H1 (cell line): ENCODE measurements at regions not wholly inside any gene's neighbourhood (a gene's known extent, or its start where the extent isn't known, plus 50 kb on each side); places are given as distances from the start of the nearest gene placed in this dataset.

ENCODE experiments used
- CTCF ChIA-PET: fragments of 300-600 bp; sonication (Branson Sonifier 250); formaldehyde crosslinking; loops from one replicate; lab custom pipeline; 2021; ENCODE audit not compliant: partially characterized antibody; lab: Charles Lee
- POLR2A ChIA-PET: fragments of 300-600 bp; sonication (Branson Sonifier 250); formaldehyde crosslinking; loops from one replicate; lab custom pipeline; 2021; ENCODE audit warnings: inconsistent platforms; ENCODE audit not compliant: partially characterized antibody; lab: Charles Lee
- DNase-seq, 2 experiments: peaks; one replicate each; pipeline versions ENCODE4 v3.0.0 to v3.0.0-alpha.2; 2010 to 2022; ENCODE audit warnings: low spot score in 2 of 2, low read depth in 1 of 2, mixed read lengths in 1 of 2
- FAIRE-seq: peaks from 2 replicates; lab custom pipeline; 2011; peaks lifted over from hg19 to GRCh38; lab: Jason Lieb, UNC
- H2AFZ ChIP-seq: 2 replicates; pipeline ENCODE4 v1.8.1; 2012; ENCODE audit warnings: low read length, inconsistent platforms
- H2AK5ac ChIP-seq: 2 replicates; pipeline ENCODE4 v1.6.1; 2013; ENCODE audit warnings: low read depth, low read length
- H2BK120ac ChIP-seq: replicated peaks from 2 replicates; pipeline ENCODE3; 2013; ENCODE audit warnings: low read depth, low read length, inconsistent platforms
- H2BK12ac ChIP-seq: 2 replicates; pipeline ENCODE4 v1.6.1; 2013; ENCODE audit warnings: low read depth, low read length
- H2BK15ac ChIP-seq: 2 replicates; pipeline ENCODE4 v1.6.1; 2013; ENCODE audit warnings: low read length
- H2BK20ac ChIP-seq: 2 replicates; pipeline ENCODE4 v1.6.1; 2013; ENCODE audit warnings: low read length
- H2BK5ac ChIP-seq: 2 replicates; pipeline ENCODE4 v1.6.1; 2013; ENCODE audit warnings: low read depth, low read length
- H3K14ac ChIP-seq: 2 replicates; pipeline ENCODE4 v1.6.1; 2013; ENCODE audit warnings: inconsistent platforms; ENCODE audit not compliant: insufficient read length
- H3K18ac ChIP-seq: 2 replicates; pipeline ENCODE4 v1.6.1; 2013; ENCODE audit warnings: low read length; ENCODE audit errors: extremely low read depth
- H3K23ac ChIP-seq: 2 replicates; pipeline ENCODE4 v1.6.1; 2013; ENCODE audit warnings: inconsistent platforms; ENCODE audit not compliant: insufficient read length
- H3K23me2 ChIP-seq: 2 replicates; pipeline ENCODE4 v1.6.1; 2013; ENCODE audit warnings: low read depth, low read length
- H3K27ac ChIP-seq: 2 replicates; pipeline ENCODE4 v1.6.1; 2011; ENCODE audit warnings: low read depth, low read length, inconsistent platforms
- H3K27me3 ChIP-seq, 4 experiments: replicated peaks in 1 of 4; 1 replicate in 1 of 4; 2 replicates in 3 of 4; pipeline versions ENCODE4 v1.6.1 to v1.8.1; 2011 to 2013; ENCODE audit warnings: low read length in 3 of 4, mild to moderate bottlenecking in 3 of 4, inconsistent platforms in 2 of 4, mixed read lengths in 2 of 4, moderate library complexity in 1 of 4; ENCODE audit not compliant: control insufficient read depth in 3 of 4, insufficient read depth in 3 of 4; ENCODE audit errors: extremely low read depth in 1 of 4
- H3K36me3 ChIP-seq, 4 experiments: 2 replicates each; pipeline versions ENCODE4 v1.6.1 to v1.8.1; 2011 to 2013; ENCODE audit warnings: mild to moderate bottlenecking in 4 of 4, low read length in 3 of 4, moderate library complexity in 2 of 4, control low read depth in 1 of 4, inconsistent platforms in 1 of 4; ENCODE audit not compliant: insufficient read depth in 4 of 4, control insufficient read depth in 2 of 4
- H3K4ac ChIP-seq: replicated peaks from 2 replicates; pipeline ENCODE3; 2013; ENCODE audit warnings: low read length, low read depth, mixed read lengths, inconsistent platforms; ENCODE audit not compliant: insufficient read length
- H3K4me1 ChIP-seq, 4 experiments: replicated peaks in 1 of 4; 1 replicate in 1 of 4; 2 replicates in 3 of 4; pipeline versions ENCODE4 v1.6.1 to v1.8.1; 2011 to 2013; ENCODE audit warnings: low read length in 3 of 4, inconsistent platforms in 2 of 4, mixed read lengths in 1 of 4; ENCODE audit not compliant: insufficient read depth in 4 of 4, control insufficient read depth in 3 of 4
- H3K4me2 ChIP-seq, 2 experiments: 2 replicates each; pipeline versions ENCODE4 v1.6.1 to v1.8.1; 2011 to 2013; ENCODE audit warnings: low read depth in 2 of 2, low read length in 2 of 2, control low read depth in 1 of 2, inconsistent platforms in 1 of 2, mild to moderate bottlenecking in 1 of 2; ENCODE audit not compliant: insufficient read depth in 1 of 2
- H3K4me3 ChIP-seq, 4 experiments: fragments of 200-600, 300-600 bp in 1 of 4; sonication (generic), shearing (Covaris generic), sonication (Bioruptor Twin) in 1 of 4; 2 replicates each; pipeline versions ENCODE4 v1.5.1 to v1.8.1; 2011 to 2016; ENCODE audit warnings: low read length in 4 of 4, low read depth in 3 of 4, control low read depth in 2 of 4, inconsistent platforms in 2 of 4, mild to moderate bottlenecking in 2 of 4, mixed read lengths in 1 of 4, moderate library complexity in 1 of 4; ENCODE audit not compliant: insufficient read depth in 2 of 4; ENCODE audit errors: extremely low read depth in 1 of 4
- H3K56ac ChIP-seq: replicated peaks from 2 replicates; pipeline ENCODE3; 2013; ENCODE audit warnings: low read depth, mild to moderate bottlenecking, mixed read lengths, low read length, inconsistent platforms; ENCODE audit not compliant: insufficient read length
- H3K79me1 ChIP-seq: 2 replicates; pipeline ENCODE4 v1.6.1; 2013; ENCODE audit warnings: low read depth, low read length, control low read depth
- H3K79me2 ChIP-seq, 2 experiments: 2 replicates each; pipeline versions ENCODE4 v1.6.1 to v1.8.1; 2012 to 2013; ENCODE audit warnings: low read length in 2 of 2, mild to moderate bottlenecking in 2 of 2, inconsistent platforms in 1 of 2; ENCODE audit not compliant: insufficient read depth in 2 of 2, control insufficient read depth in 1 of 2
- H3K9ac ChIP-seq, 4 experiments: replicated peaks in 1 of 4; 1 replicate in 1 of 4; 2 replicates in 3 of 4; pipeline versions ENCODE4 v1.6.1 to v1.8.1; 2011 to 2013; ENCODE audit warnings: low read depth in 3 of 4, low read length in 3 of 4, control low read depth in 2 of 4, mild to moderate bottlenecking in 2 of 4, moderate library complexity in 2 of 4, inconsistent platforms in 1 of 4; ENCODE audit errors: extremely low read depth in 1 of 4
- H3K9me3 ChIP-seq, 2 experiments: 2 replicates each; pipeline versions ENCODE4 v1.6.1 to v1.8.1; 2012 to 2013; ENCODE audit warnings: mild to moderate bottlenecking in 2 of 2, moderate library complexity in 2 of 2, control low read depth in 1 of 2, inconsistent platforms in 1 of 2, low read depth in 1 of 2, low read length in 1 of 2, mixed read lengths in 1 of 2; ENCODE audit not compliant: insufficient read depth in 2 of 2
- H4K20me1 ChIP-seq, 2 experiments: replicated peaks in 1 of 2; 2 replicates each; pipeline versions ENCODE3 to v1.8.1; 2011 to 2013; ENCODE audit warnings: inconsistent platforms in 2 of 2, low read length in 2 of 2, mild to moderate bottlenecking in 1 of 2; ENCODE audit not compliant: insufficient read depth in 2 of 2, control insufficient read depth in 1 of 2
- H4K5ac ChIP-seq: 2 replicates; pipeline ENCODE4 v1.6.1; 2013; ENCODE audit warnings: low read length, low read depth, mixed read lengths, inconsistent platforms; ENCODE audit not compliant: insufficient read length
- H4K8ac ChIP-seq: 2 replicates; pipeline ENCODE4 v1.8.0; 2013; ENCODE audit warnings: mild to moderate bottlenecking, moderate library complexity, low read length, inconsistent platforms; ENCODE audit not compliant: insufficient read depth; ENCODE audit errors: extremely low read depth
- H4K91ac ChIP-seq: replicated peaks from 2 replicates; pipeline ENCODE3; 2013; ENCODE audit warnings: low read length, mixed read lengths, inconsistent platforms; ENCODE audit not compliant: insufficient read length
- EGR1 ChIP-seq: IDR thresholded peaks from 2 replicates; pipeline ENCODE4 v1.6.1; 2011; ENCODE audit warnings: low read depth, low read length, borderline replicate concordance
- ZNF274 ChIP-seq: IDR thresholded peaks from 2 replicates; pipeline ENCODE4 v1.7.0; 2012; ENCODE audit warnings: low read length, borderline replicate concordance; ENCODE audit errors: extremely low read depth
- WGBS, 2 experiments: shearing (Covaris generic) in 1 of 2; methylation state at CpG; one replicate each; pipeline versions ENCODE4 v1.1.6 to v1.1.7; 2013 to 2015; ENCODE audit warnings: low lambda C conversion rate in 2 of 2, mixed read lengths in 2 of 2, inconsistent platforms in 1 of 2, low coverage in 1 of 2, missing lambda C conversion rate in 1 of 2; ENCODE audit not compliant: insufficient replicate concordance in 2 of 2, insufficient coverage in 1 of 2, insufficient read length in 1 of 2; ENCODE audit errors: extremely low coverage in 1 of 2, missing lambda C conversion rate in 1 of 2; 5-methylcytosine and 5-hydroxymethylcytosine counted together
- TF ChIP-seq, protein P1 (sequence below): IDR thresholded peaks from 2 replicates; pipeline ENCODE4 v1.6.1; 2012; ENCODE audit warnings: inconsistent platforms

DNA sequence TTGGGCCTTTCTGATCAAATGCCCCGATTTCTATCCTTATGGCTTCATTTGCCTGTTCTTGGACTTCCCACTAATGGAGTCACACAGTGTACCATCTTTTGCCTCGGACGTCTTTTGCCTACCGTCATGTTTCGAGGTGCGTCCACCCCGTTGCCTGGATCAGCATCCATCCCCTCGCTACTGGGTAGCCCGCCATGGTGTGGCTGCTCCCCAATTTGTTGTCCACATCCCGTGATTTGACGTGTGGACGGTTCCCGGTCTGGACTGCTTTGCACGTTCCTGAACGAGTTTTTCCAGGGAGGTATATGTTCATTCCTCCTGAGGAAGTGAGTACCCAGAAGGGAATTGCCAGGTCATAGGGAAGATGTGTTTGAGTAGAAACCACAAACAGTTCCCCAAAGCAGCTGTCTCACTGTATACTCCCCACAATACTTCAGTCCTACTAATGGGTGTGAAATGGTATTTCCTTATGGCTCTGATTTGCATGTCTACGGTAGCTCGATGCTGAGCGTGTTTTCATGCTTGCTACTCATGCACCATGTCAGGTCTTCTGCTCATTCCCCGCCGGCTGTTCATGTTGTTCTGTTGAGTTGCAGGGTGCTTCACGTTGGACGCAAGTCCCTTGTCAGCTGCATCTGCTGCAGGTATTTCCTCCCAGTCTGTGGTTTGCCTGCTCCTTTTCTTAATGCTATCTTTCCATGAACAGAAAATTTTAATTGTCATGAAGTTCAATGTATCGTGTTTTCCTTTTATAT lies 86.8 kb upstream of the AFDN start:
- H4K5ac ChIP-seq, result no peak overlapping the region
- DNase-seq, result no peak
- H3K4me3 ChIP-seq, result no peak overlapping the region
- H2BK5ac ChIP-seq, result no peak overlapping the region
- H3K4me2 ChIP-seq, result no peak overlapping the region
- POLR2A ChIA-PET, result no interaction called here
- TF ChIP-seq ZNF274 (no peak), EGR1 (no peak)
- TF ChIP-seq, protein P1, sequence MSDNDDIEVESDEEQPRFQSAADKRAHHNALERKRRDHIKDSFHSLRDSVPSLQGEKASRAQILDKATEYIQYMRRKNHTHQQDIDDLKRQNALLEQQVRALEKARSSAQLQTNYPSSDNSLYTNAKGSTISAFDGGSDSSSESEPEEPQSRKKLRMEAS, result no peak
- no peaks in the 10 kb centered on the region for H3K4me1 ChIP-seq
- H2BK20ac ChIP-seq, result no peak overlapping the region
- CTCF ChIA-PET, result no interaction called here
- no peak overlapping the region for H2AK5ac ChIP-seq
- no peaks in the 10 kb centered on the region for H3K23me2 ChIP-seq
- no peak overlapping the region for H4K91ac ChIP-seq
- no peak overlapping the region for H4K8ac ChIP-seq
- no peak overlapping the region for H3K56ac ChIP-seq
- H3K27me3 ChIP-seq, result no peaks in the 10 kb centered on the region
- H3K18ac ChIP-seq, result no peak overlapping the region
- H3K14ac ChIP-seq, result no peak overlapping the region
- WGBS, 2 experiments, result 96% methylated on average over 23 of the region's 23 CpGs; no CpG with 5 or more reads in 1 of the 2 experiments
- H3K9ac ChIP-seq, result no peak overlapping the region
- FAIRE-seq, result no peak
- 0 out of 4 replicates have a peak, but pooled peaks cover 0 to 3% of the 10 kb centered on the region in 2 experiments for H3K9me3 ChIP-seq
- H3K79me2 ChIP-seq, result no peaks in the 10 kb centered on the region
- H2BK15ac ChIP-seq, result no peak overlapping the region
- H3K79me1 ChIP-seq, result no peaks in the 10 kb centered on the region
- no peaks in the 10 kb centered on the region for H4K20me1 ChIP-seq
- H2AFZ ChIP-seq, result no peak overlapping the region
- H3K27ac ChIP-seq, result no peak overlapping the region
- no peak overlapping the region for H2BK120ac ChIP-seq
- no peaks in the 10 kb centered on the region for H3K36me3 ChIP-seq
- no peak overlapping the region for H2BK12ac ChIP-seq
- no peak overlapping the region for H3K23ac ChIP-seq
- H3K4ac ChIP-seq, result no peak overlapping the region
